ENCODE measurements at regions not wholly inside any gene's neighbourhood (a gene's known extent, or its start where the extent isn't known, plus 50 kb on each side); places are given as distances from the start of the nearest gene placed in this dataset.
"Not testable (repeated sequence)": the region's sequence is repeated elsewhere in the genome, so short reads cannot be mapped to it uniquely, and the experiment has no call there.

GRCh38 chr3:140863580-140864009 is 78.0 kb upstream of the SLC25A36 start:
- peak; percentile 69 for DNase-seq (ENCODE audit: low read depth, low spot score)

GRCh38 chr3:140870351-140870750 is 71.3 kb upstream of the SLC25A36 start:
- DNase-seq (ENCODE audit: low read depth, low spot score): no peak

- DNase-seq (ENCODE audit: low read depth, low spot score): no peak
Observed at GRCh38 chr3:140871022-140871421, 70.6 kb upstream of the SLC25A36 start.

DNA sequence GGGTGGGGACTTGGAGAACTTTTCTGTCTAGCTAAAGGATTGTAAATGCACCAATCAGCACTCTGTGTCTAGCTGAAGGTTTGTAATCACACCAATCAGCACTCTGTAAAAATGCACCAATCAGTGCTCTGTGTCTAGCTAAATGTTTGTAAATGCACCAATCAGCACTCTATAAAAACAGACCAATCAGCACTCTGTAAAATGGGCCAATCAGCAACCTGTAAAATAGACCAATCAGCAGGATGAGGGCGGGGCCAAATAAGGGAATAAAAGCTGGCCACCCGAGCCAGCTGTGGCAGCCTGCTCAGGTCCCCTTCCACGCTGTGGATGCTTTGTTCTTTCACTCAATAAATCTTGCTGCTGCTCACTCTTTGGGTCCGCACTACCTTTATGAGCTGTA is 69.5 kb upstream of the SLC25A36 start:
- DNase-seq (ENCODE audit: low read depth, low spot score): not testable (repeated sequence)

DNA sequence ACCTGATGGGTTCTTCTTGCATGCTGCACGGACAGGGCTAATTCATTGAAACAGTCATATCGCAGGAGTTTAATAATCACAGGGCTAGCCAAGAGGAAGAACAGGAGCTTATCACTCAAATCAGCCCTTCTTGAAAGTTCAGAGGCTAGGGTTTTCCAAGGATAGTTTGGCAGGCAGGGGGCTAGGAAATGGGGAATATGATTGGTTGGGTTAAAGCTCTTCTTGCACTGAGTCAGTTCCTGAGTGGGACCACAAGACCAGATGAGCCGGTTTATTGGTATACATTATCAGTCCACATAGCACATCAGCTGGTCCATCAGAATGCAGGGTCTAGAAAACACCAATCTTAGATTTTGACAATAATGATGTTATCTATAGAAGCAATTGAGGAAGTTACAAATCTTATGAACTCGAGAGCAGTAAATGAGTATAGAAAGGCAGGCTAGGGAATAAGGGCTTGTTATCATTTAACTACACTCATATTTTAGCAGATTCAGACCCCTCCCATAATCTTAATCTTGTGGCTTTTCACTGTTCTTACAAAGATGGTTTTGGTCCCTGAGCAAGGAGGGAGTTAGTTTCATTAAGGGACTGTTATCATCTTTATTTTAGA is 58.1 kb upstream of the SLC25A36 start:
- no peak for DNase-seq (ENCODE audit: low read depth, low spot score)

GRCh38 chr3:140885697-140886096 is 55.9 kb upstream of the SLC25A36 start:
- DNase-seq (ENCODE audit: low read depth, low spot score): not testable (repeated sequence)

All from astrocyte of the hippocampus (primary cell).